ENCODE measurements at regions not wholly inside any gene's neighbourhood (a gene's known extent, or its start where the extent isn't known, plus 50 kb on each side); places are given as distances from the start of the nearest gene placed in this dataset.

DNA sequence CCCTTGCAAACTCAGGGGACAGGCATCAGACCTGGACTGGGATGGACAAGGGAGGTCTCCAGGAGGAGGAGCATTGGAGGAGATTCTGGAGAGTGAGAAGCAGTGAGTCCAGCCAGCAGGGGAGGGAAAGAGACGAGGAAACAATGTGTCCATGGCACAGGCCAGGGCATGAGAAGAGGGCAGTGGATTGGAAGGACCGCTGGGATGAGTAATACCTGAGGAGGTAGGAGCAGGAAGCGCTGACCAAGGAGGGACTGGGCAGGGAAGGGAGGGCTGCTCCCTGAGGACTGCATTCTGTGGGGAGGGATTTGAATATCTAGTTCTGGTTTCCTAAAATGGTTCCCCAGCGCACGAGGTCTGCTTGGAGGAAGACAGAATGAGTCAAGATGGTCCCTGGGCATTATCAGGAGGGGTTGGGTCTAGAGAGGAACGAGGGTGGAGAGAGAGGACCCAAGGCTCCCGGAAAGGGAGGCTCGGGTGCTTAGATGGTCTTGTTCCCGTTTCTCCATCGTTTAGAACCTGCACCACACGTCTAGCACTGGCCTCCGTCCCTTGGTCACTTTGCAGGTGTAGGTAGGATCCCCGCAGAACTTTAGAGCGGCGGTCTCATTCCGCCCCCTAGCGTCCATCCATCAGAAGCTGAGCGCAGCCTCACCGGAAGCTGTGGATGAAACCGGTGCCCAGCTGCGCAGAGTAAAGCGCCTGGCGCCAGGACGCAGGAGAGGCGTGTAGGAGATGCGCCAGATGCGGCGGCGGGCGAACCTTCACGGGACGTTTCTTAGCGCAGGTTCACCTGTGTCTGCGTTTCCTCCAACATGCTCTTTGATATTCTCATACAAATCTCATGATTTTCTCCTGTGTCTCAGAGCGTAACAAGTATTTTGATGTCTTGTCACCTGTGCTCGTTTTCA is 190.7 kb upstream of the NDN start:
- H3K9me3 ChIP-seq (ENCODE audit: severe bottlenecking), result no peaks in the 10 kb centered on the region
- H3K27ac ChIP-seq, result no peak overlapping the region
- peak; percentile 81 for DNase-seq
- peak; percentile 83 for TF ChIP-seq CTCF (IDR thresholded peaks at IDR 0.05; ENCODE audit: low read depth, low read length)
- H3K27me3 ChIP-seq (ENCODE audit: insufficient read depth, low read depth, severe bottlenecking), result peaks cover 7% of the 10 kb centered on the region
- peak overlapping the region; percentile 25 for H3K4me3 ChIP-seq (ENCODE audit: low read depth, low read length)
- H3K36me3 ChIP-seq, result no peaks in the 10 kb centered on the region

GRCh38 chr15:23881291-23881690 is 194.2 kb upstream of the NDN start:
- Histone ChIP-seq H3K9me3 (ENCODE audit: severe bottlenecking) (no peaks in the 10 kb centered on the region), H3K36me3 (no peaks in the 10 kb centered on the region), H3K4me3 (ENCODE audit: low read depth, low read length) (no peak overlapping the region), H3K27ac (no peak overlapping the region), H3K27me3 (ENCODE audit: insufficient read depth, low read depth, severe bottlenecking) (peaks cover 7% of the 10 kb centered on the region)
- no peak for DNase-seq
- no peak for TF ChIP-seq CTCF (IDR thresholded peaks at IDR 0.05; ENCODE audit: low read depth, low read length)

GRCh38 chr15:23890218-23890617 is 203.1 kb upstream of the NDN start:
- Histone ChIP-seq H3K36me3 (no peaks in the 10 kb centered on the region), H3K27me3 (ENCODE audit: insufficient read depth, low read depth, severe bottlenecking) (no peaks in the 10 kb centered on the region), H3K4me3 (ENCODE audit: low read depth, low read length) (no peak overlapping the region), H3K27ac (no peak overlapping the region), H3K9me3 (ENCODE audit: severe bottlenecking) (no peaks in the 10 kb centered on the region)
- TF ChIP-seq CTCF (IDR thresholded peaks at IDR 0.05; ENCODE audit: low read depth, low read length), result no peak
- no peak for DNase-seq

- no peak for DNase-seq
- Histone ChIP-seq H3K36me3 (no peaks in the 10 kb centered on the region), H3K4me3 (ENCODE audit: low read depth, low read length) (peak overlapping the region; percentile 37), H3K27me3 (ENCODE audit: insufficient read depth, low read depth, severe bottlenecking) (no peaks in the 10 kb centered on the region), H3K27ac (no peak overlapping the region), H3K9me3 (ENCODE audit: severe bottlenecking) (peaks cover 4% of the 10 kb centered on the region)
- TF ChIP-seq CTCF (IDR thresholded peaks at IDR 0.05; ENCODE audit: low read depth, low read length), result no peak
Observed at GRCh38 chr15:23897091-23897490, 210.0 kb upstream of the NDN start.

- H3K36me3 ChIP-seq, result no peaks in the 10 kb centered on the region
- no peaks in the 10 kb centered on the region for H3K27me3 ChIP-seq (ENCODE audit: insufficient read depth, low read depth, severe bottlenecking)
- TF ChIP-seq CTCF (IDR thresholded peaks at IDR 0.05; ENCODE audit: low read depth, low read length), result 0 out of 2 replicates have a peak, but pooled peaks have one; percentile 2
- peak; percentile 31 for DNase-seq
- H3K27ac ChIP-seq, result no peak overlapping the region
- peaks cover 4% of the 10 kb centered on the region for H3K9me3 ChIP-seq (ENCODE audit: severe bottlenecking)
- H3K4me3 ChIP-seq (ENCODE audit: low read depth, low read length), result peak overlapping the region; percentile 37
Observed at GRCh38 chr15:23897531-23897930, 210.4 kb upstream of the NDN start.
